Left ventricle myocardium inferior (tissue), 1 donor: ENCODE measurements at regions not wholly inside any gene's neighbourhood (a gene's known extent, or its start where the extent isn't known, plus 50 kb on each side); places are given as distances from the start of the nearest gene placed in this dataset.

Source experiments
- DNase-seq: peaks from one replicate; pipeline ENCODE4 v3.0.0-alpha.2; 2020
- H3K27ac ChIP-seq: fragments of 200-600 bp; replicated peaks from 2 replicates; pipeline ENCODE4 v1.8.0; 2021
- H3K27me3 ChIP-seq: fragments of 200-600 bp; 2 replicates; pipeline ENCODE4 v1.8.0; 2021; ENCODE audit warnings: low read depth
- H3K36me3 ChIP-seq: fragments of 200-600 bp; 2 replicates; pipeline ENCODE4 v1.8.0; 2021
- H3K4me1 ChIP-seq: fragments of 200-600 bp; 2 replicates; pipeline ENCODE4 v1.8.0; 2021
- H3K4me3 ChIP-seq: fragments of 200-600 bp; 2 replicates; pipeline ENCODE4 v1.8.0; 2021; ENCODE audit warnings: mild to moderate bottlenecking, moderate library complexity
- H3K9me3 ChIP-seq: fragments of 200-600 bp; replicated peaks from 2 replicates; pipeline ENCODE4 v1.8.0; 2021
- CTCF ChIP-seq: fragments of 200-600 bp; IDR thresholded peaks from 2 replicates; pipeline ENCODE4 v1.8.0; 2021; ENCODE audit warnings: antibody characterized with exemption, mild to moderate bottlenecking, borderline replicate concordance
- intact Hi-C: fragments of 100-400 bp; cut with micrococcal nuclease; formaldehyde crosslinking; loops from one replicate; pipeline ENCODE4 v1.11.0; 2022
- donor health status: DM: no; HTN: yes; CAD: no; lungs with severe emphysema.

DNA sequence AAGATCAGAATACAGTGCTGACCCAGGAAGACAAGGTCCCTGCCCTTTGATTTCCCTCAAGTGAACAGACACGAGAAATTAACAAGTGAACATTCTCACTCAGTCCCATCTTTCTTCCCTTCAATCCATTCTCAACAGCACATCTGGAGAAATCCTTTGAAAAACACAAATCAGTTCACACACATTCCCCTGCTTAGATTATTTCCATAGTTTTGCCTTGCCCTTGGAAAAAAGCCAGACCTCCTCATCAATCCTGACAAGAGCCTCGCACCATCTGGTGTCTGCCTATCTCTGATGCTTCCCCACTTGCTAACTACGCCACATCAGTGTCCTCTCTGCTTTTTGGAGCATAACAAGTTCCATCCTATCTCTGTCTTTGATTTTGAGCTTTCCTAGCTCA lies 94.4 kb upstream of the KIAA1217 start:
- Histone ChIP-seq H3K9me3 (no peaks in the 10 kb centered on the region), H3K4me1 (peaks cover 39% of the 10 kb centered on the region), H3K4me3 (no peak overlapping the region), H3K27me3 (no peaks in the 10 kb centered on the region), H3K27ac (peak overlapping the region; percentile 74), H3K36me3 (no peaks in the 10 kb centered on the region)
- TF ChIP-seq CTCF = no peak
- intact Hi-C loops = loop anchor here (10.0 kb wide), 1 partner anchor 80 kb away; no protein-coding TSS in a partner anchor
- no peak for DNase-seq

GRCh38 chr10:24115403-24115802 lies 93.5 kb upstream of the KIAA1217 start:
- intact Hi-C loops = loop anchor here (10.0 kb wide), 1 partner anchor 79 kb away; no protein-coding TSS in a partner anchor
- Histone ChIP-seq H3K4me3 (no peak overlapping the region), H3K4me1 (peaks cover 39% of the 10 kb centered on the region), H3K9me3 (no peaks in the 10 kb centered on the region), H3K27ac (peak overlapping the region; percentile 74), H3K36me3 (no peaks in the 10 kb centered on the region), H3K27me3 (no peaks in the 10 kb centered on the region)
- no peak for DNase-seq
- TF ChIP-seq CTCF = no peak

- Histone ChIP-seq H3K27me3 (no peaks in the 10 kb centered on the region), H3K4me3 (peak overlapping the region; percentile 57), H3K36me3 (no peaks in the 10 kb centered on the region), H3K4me1 (peaks cover 39% of the 10 kb centered on the region), H3K27ac (peak overlapping the region; percentile 74), H3K9me3 (no peaks in the 10 kb centered on the region)
- DNase-seq = no peak
- TF ChIP-seq CTCF = no peak
- intact Hi-C loops = loop anchor here (10.0 kb wide), 1 partner anchor 77 kb away; no protein-coding TSS in a partner anchor
Observed at GRCh38 chr10:24118246-24118645, 90.7 kb upstream of the KIAA1217 start.

DNA sequence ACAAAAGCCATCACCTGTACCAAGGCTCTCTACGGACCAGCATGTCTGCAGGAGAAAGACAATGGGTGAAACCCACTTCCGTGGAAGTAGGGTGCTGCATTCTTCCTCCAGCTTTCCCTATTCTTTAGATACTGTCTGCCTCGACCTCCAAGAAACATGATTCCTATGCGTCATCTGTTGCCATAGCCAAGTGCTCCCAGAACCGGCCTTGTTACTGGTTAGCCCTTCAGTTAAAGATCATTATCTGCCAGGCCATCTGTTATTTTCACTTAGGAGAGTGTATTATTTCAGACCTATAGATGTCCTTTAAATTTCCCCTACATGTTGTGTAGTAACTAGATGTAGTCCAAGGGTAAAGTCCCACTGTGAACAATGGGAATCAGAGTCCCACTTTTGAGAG lies 89.0 kb upstream of the KIAA1217 start:
- no peak for TF ChIP-seq CTCF

GRCh38 chr10:24120646-24121045 lies 88.3 kb upstream of the KIAA1217 start:
- H3K4me3 ChIP-seq = peak overlapping the region; percentile 57
- no peaks in the 10 kb centered on the region for H3K27me3 ChIP-seq
- TF ChIP-seq CTCF = no peak
- no peaks in the 10 kb centered on the region for H3K9me3 ChIP-seq
- peak overlapping the region; percentile 74 for H3K27ac ChIP-seq
- H3K4me1 ChIP-seq = peaks cover 18% of the 10 kb centered on the region
- DNase-seq = no peak
- intact Hi-C loops = no loop called here
- H3K36me3 ChIP-seq = no peaks in the 10 kb centered on the region

More for the DNA sequence above, 89.0 kb upstream of the KIAA1217 start:
- no peaks in the 10 kb centered on the region for H3K36me3 ChIP-seq
- H3K4me3 ChIP-seq = peak overlapping the region; percentile 57
- DNase-seq = no peak
- H3K27ac ChIP-seq = peak overlapping the region; percentile 74
- no peaks in the 10 kb centered on the region for H3K9me3 ChIP-seq
- no peaks in the 10 kb centered on the region for H3K27me3 ChIP-seq
- H3K4me1 ChIP-seq = peaks cover 25% of the 10 kb centered on the region
- intact Hi-C loops = loop anchor here (10.0 kb wide), 1 partner anchor 75 kb away; no protein-coding TSS in a partner anchor

- H3K27ac ChIP-seq = peak overlapping the region; percentile 16
- DNase-seq = no peak
- peaks cover 25% of the 10 kb centered on the region for H3K4me1 ChIP-seq
- H3K36me3 ChIP-seq = no peaks in the 10 kb centered on the region
- TF ChIP-seq CTCF = no peak
- H3K4me3 ChIP-seq = no peak overlapping the region
- no peaks in the 10 kb centered on the region for H3K9me3 ChIP-seq
- no peaks in the 10 kb centered on the region for H3K27me3 ChIP-seq
- intact Hi-C loops = no loop called here
Observed at GRCh38 chr10:24127516-24127915, 81.4 kb upstream of the KIAA1217 start.
